ENCODE measurements at regions not wholly inside any gene's neighbourhood (a gene's known extent, or its start where the extent isn't known, plus 50 kb on each side); places are given as distances from the start of the nearest gene placed in this dataset.
A peak's percentile ranks its signal among the peaks of the same experiment; 100 is the strongest.

DNA sequence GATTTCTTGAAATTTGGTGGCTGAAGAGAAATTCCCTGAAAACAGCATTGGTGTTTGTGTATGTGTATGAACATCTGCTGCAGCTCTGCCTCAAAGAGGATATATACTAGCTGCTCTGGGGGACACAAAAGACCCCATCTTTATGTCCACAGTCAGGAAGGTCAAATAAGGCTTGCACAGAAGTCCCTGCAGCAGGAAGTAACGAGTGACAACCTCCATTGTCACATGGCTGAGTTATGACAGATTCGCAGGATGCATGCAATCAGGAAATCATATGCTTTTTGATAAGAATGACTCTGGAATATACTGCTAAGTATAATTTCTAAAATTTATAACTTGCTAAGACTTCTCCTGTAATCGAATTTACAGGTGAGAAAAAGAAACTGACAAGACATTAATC is 225.9 kb upstream of the CST7 start:
- TF ChIP-seq, protein P1, sequence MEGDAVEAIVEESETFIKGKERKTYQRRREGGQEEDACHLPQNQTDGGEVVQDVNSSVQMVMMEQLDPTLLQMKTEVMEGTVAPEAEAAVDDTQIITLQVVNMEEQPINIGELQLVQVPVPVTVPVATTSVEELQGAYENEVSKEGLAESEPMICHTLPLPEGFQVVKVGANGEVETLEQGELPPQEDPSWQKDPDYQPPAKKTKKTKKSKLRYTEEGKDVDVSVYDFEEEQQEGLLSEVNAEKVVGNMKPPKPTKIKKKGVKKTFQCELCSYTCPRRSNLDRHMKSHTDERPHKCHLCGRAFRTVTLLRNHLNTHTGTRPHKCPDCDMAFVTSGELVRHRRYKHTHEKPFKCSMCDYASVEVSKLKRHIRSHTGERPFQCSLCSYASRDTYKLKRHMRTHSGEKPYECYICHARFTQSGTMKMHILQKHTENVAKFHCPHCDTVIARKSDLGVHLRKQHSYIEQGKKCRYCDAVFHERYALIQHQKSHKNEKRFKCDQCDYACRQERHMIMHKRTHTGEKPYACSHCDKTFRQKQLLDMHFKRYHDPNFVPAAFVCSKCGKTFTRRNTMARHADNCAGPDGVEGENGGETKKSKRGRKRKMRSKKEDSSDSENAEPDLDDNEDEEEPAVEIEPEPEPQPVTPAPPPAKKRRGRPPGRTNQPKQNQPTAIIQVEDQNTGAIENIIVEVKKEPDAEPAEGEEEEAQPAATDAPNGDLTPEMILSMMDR (IDR thresholded peaks at IDR 0.05), result no peak
- peaks cover 14% of the 10 kb centered on the region for H3K4me1 Mint-ChIP-seq
- no peaks in the 10 kb centered on the region for H3K36me3 Mint-ChIP-seq (ENCODE audit: low read depth)
- H3K4me3 Mint-ChIP-seq, result no peak overlapping the region
- H3K27ac Mint-ChIP-seq, result no peak overlapping the region
- DNase-seq, result no peak
- H3K27me3 Mint-ChIP-seq (ENCODE audit: low read depth, poor library complexity), result peaks cover 11% of the 10 kb centered on the region
- H3K9me3 Mint-ChIP-seq, result no peaks in the 10 kb centered on the region

DNA sequence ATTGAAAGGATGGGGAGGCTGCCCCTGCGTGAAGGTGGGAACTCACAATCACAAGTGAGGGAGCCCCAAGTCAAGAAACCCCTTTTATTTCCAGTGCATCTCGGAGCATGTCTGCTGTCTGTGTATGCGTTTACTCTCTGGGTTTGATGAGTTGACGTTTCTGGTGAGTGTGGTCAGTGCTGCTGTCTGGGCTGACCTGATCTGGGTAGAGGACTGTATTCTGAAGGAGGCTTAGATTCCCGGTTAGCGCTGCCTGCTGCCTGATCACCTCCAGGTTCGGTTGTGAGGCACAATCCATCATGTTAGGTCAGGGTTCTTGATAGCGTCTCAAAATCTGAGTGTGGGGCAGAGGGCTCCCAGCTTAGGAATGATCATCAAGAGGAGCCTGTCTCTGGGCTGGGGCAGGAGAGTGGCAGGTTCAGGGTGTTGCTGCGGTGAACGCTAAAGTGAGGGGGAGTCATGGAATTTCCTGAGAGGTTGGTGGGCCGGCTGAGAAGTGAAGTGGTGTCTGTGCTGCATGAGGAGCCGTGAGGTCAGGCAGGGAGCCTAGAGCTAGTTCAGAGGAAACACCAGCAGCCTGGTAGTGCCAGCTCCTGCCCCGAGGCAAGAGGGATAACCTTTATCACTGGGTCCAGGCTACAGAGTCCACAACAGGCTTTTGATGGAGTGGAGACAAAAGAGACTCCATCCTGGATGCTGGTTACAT is 225.3 kb upstream of the CST7 start:
- DNase-seq, result no peak
- Mint-ChIP-seq H3K4me3 (no peak overlapping the region), H3K9me3 (no peaks in the 10 kb centered on the region), H3K4me1 (peaks cover 14% of the 10 kb centered on the region), H3K27ac (no peak overlapping the region), H3K27me3 (ENCODE audit: low read depth, poor library complexity) (peaks cover 8% of the 10 kb centered on the region), H3K36me3 (ENCODE audit: low read depth) (no peaks in the 10 kb centered on the region)
- TF ChIP-seq, protein P1 (IDR thresholded peaks at IDR 0.05), result no peak

DNA sequence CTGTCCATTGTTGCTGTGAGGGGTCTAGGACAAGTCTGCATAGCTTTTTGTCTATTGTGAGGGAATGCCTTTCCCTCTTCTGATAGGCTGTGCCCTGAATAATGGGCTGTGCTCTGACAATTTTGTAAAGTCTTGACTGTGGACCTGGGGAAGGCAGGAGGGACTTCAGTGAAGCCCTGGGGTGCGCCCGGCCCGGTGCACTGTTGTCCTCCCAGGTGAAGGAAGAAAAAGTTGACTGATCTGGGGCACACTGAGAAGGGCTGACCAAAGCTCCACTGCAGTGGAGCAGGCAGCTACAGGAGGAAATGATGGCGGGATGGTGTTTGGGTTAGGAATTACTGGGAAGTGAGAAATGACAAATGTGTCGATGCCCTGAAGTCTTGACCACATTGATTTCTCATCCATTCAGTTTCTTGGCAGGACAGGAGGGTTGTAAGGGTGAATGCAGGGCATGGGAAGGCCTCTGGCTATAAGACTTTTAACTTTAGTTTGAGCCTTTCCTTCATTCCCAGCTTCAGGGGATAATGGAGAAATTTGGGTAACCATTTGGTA is 224.0 kb upstream of the CST7 start:
- Mint-ChIP-seq H3K4me1 (peaks cover 14% of the 10 kb centered on the region), H3K4me3 (no peak overlapping the region), H3K36me3 (ENCODE audit: low read depth) (no peaks in the 10 kb centered on the region), H3K27me3 (ENCODE audit: low read depth, poor library complexity) (no peaks in the 10 kb centered on the region), H3K27ac (peak overlapping the region; percentile 17), H3K9me3 (no peaks in the 10 kb centered on the region)
- TF ChIP-seq, protein P1 (IDR thresholded peaks at IDR 0.05), result no peak
- no peak for DNase-seq

DNA sequence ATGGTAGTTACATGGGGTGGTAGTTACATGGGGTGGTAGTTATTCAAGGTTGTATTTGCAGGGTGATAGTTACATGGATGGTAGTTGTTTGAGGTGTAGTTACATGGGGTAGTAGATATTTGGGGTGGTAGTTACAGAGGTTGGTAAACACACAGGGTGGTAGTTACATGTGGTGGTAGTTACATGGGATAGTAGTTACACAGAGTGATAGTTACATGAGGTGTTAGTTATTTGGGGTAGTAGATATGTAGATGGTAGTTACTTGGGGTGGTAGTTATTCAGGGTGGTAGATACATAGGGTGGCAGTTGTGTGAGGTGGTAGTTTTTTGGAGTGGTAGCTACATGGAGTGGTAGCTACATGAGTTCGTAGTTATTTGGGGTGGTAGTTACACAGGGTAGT is 221.3 kb upstream of the CST7 start:
- TF ChIP-seq, protein P1 (IDR thresholded peaks at IDR 0.05), result no peak
- H3K4me3 Mint-ChIP-seq, result no peak overlapping the region
- H3K9me3 Mint-ChIP-seq, result no peaks in the 10 kb centered on the region
- DNase-seq, result no peak
- H3K27ac Mint-ChIP-seq, result no peak overlapping the region
- H3K27me3 Mint-ChIP-seq (ENCODE audit: low read depth, poor library complexity), result no peaks in the 10 kb centered on the region
- H3K4me1 Mint-ChIP-seq, result peaks cover 9% of the 10 kb centered on the region
- H3K36me3 Mint-ChIP-seq (ENCODE audit: low read depth), result no peaks in the 10 kb centered on the region

DNA sequence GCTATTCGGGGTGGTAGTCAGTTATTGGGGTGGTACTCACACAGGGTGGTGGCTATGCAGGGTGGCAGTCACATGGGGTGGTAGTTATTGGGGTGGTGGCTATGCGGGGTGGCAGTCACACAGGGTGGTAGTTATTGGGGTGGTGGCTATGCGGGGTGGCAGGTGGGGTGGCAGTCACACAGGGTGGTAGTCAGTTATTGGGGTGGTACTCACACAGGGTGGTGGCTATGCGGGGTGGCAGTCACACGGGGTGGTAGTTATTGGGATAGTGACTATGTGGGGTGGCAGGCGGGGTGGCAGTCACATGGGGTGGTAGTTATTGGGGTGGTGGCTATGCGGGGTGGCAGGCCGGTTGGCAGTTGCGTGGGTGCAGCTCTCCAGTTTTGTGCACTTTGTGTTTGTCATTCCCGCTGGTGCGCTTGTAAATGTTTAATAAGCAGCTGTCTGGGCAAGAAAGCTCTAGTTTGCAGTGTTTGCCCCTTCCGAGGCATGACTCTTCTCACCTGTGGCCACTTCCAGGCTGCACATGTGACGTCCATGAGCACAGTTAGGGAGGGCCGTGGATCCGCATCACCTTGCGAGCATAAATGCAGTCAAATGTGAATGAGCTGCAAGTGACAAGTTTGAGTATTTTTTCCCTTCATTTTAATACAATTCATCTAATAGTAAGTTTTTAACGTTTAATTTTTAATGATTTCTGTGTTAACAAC is 219.0 kb upstream of the CST7 start:
- no peaks in the 10 kb centered on the region for H3K9me3 Mint-ChIP-seq
- H3K36me3 Mint-ChIP-seq (ENCODE audit: low read depth), result no peaks in the 10 kb centered on the region
- H3K27me3 Mint-ChIP-seq (ENCODE audit: low read depth, poor library complexity), result no peaks in the 10 kb centered on the region
- DNase-seq, result no peak
- peaks cover 3% of the 10 kb centered on the region for H3K4me1 Mint-ChIP-seq
- TF ChIP-seq, protein P1 (IDR thresholded peaks at IDR 0.05), result no peak
- H3K27ac Mint-ChIP-seq, result no peak overlapping the region
- no peak overlapping the region for H3K4me3 Mint-ChIP-seq

Data from nephron progenitor cell (in vitro differentiated cells).